Left lung (tissue), 4 donors: ENCODE measurements at regions not wholly inside any gene's neighbourhood (a gene's known extent, or its start where the extent isn't known, plus 50 kb on each side); places are given as distances from the start of the nearest gene placed in this dataset.

Experiments
- ATAC-seq: fragments of 200-7000 bp; cut with Tn5 transposase; one replicate; pipeline ENCODE4 v1.9.1; 2020; ENCODE audit warnings: moderate library complexity
- DNase-seq, 4 donors: peaks; one replicate each; pipeline ENCODE4 v3.0.0-alpha.2; 2013 to 2020
- H3K27ac ChIP-seq, 2 donors: fragments of 200-600 bp; sonication (generic) in 1 of 2; one replicate each; pipeline versions ENCODE4 v1.5.0 to v1.8.0; 2020 to 2021
- H3K27me3 ChIP-seq, 2 donors: fragments of 200-600 bp; sonication (generic) in 1 of 2; one replicate each; pipeline versions ENCODE4 v1.5.0 to v1.8.0; 2020 to 2021
- H3K36me3 ChIP-seq, 2 donors: fragments of 200-600 bp; sonication (generic) in 1 of 2; one replicate each; pipeline versions ENCODE4 v1.5.0 to v1.8.0; 2020 to 2021
- H3K4me1 ChIP-seq, 2 donors: fragments of 200-600 bp; one replicate each; pipeline ENCODE4 v1.8.0; 2021
- H3K4me3 ChIP-seq, 2 donors: fragments of 200-600 bp; sonication (generic) in 1 of 2; one replicate each; pipeline versions ENCODE4 v1.5.0 to v1.8.0; 2020 to 2021; ENCODE audit warnings: mild to moderate bottlenecking in 1 of 2
- H3K9me3 ChIP-seq, 2 donors: fragments of 200-600 bp; sonication (generic) in 1 of 2; one replicate each; pipeline versions ENCODE4 v1.5.0 to v1.8.0; 2020 to 2021
- intact Hi-C, 2 donors: fragments of 100-400 bp; cut with DNase I; formaldehyde crosslinking; loops; one replicate each; pipeline versions ENCODE4 v1.11.2 to v1.14.2; 2022
- TF ChIP-seq, protein P1 (sequence below), 2 donors: fragments of 200-600 bp; sonication (generic) in 1 of 2; IDR thresholded peaks; one replicate each; pipeline versions ENCODE4 v1.5.0 to v1.8.0; 2021; ENCODE audit warnings: antibody characterized with exemption in 2 of 2
- donor health status: DM: no; HTN: yes; CAD: no.
- donor health status: DM: no; HTN: no; CAD: no.

DNA sequence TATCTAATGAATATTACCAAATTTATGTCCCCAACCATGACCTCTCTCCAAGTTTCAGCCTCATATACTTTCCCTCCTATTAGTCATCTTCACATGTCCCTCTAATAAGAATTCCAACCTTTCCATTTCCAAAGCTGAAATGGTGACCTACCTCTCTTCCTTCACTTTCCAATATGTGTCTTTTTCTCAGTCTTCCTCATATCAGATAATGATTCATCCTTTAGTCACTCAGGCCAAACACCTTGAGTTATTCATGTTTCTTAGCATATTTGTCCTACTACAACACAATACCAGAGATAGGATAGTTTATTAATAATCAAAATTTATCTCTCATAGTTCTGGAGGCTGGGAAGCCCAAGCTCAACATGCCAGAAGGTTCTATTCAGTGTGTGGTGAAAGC, 318.5 kb upstream of the ZWINT start:
- H3K4me1 ChIP-seq = no peaks in the 10 kb centered on the region
- TF ChIP-seq, protein P1, sequence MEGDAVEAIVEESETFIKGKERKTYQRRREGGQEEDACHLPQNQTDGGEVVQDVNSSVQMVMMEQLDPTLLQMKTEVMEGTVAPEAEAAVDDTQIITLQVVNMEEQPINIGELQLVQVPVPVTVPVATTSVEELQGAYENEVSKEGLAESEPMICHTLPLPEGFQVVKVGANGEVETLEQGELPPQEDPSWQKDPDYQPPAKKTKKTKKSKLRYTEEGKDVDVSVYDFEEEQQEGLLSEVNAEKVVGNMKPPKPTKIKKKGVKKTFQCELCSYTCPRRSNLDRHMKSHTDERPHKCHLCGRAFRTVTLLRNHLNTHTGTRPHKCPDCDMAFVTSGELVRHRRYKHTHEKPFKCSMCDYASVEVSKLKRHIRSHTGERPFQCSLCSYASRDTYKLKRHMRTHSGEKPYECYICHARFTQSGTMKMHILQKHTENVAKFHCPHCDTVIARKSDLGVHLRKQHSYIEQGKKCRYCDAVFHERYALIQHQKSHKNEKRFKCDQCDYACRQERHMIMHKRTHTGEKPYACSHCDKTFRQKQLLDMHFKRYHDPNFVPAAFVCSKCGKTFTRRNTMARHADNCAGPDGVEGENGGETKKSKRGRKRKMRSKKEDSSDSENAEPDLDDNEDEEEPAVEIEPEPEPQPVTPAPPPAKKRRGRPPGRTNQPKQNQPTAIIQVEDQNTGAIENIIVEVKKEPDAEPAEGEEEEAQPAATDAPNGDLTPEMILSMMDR (IDR thresholded peaks at IDR 0.05) = no peak
- ATAC-seq (no peak), DNase-seq (no peak)
- no peak overlapping the region for H3K4me3 ChIP-seq
- peaks cover 0 to 10% of the 10 kb centered on the region in 2 donors for H3K9me3 ChIP-seq
- no peaks in the 10 kb centered on the region for H3K27me3 ChIP-seq
- no peak overlapping the region for H3K27ac ChIP-seq
- H3K36me3 ChIP-seq = no peaks in the 10 kb centered on the region
- intact Hi-C loops = no loop called here

DNA sequence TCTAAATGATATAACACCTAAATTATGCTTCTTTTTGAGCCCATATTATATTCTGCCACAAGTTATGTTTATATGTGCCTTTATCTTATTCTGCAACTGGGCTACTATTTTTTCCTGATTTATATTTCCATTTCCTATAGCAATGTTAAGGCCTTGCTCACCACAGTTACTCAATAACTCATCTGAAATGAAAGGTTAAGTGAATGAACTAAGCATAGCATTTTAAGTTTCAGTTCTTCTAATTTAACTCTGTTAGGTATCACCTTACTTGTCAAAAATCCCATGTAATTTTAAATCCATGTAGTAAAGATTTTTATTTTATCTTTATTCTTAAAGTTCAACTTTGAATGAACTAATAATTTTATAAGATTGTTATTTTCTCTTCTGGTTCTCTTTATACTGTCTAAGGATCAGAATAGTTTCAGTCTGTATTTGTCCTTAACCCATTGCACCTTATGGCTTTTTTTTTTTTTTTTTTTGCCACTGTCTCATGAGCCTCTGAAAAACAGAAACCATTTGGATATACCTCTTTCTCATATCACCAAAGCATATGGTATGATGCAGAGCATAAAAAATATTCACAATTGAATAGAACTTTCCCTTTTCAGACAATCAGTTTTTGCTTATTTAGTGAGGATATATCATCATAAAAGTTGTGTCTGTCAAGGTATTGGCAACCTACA, 301.8 kb upstream of the ZWINT start:
- no peaks in the 10 kb centered on the region for H3K4me1 ChIP-seq
- no peaks in the 10 kb centered on the region for H3K9me3 ChIP-seq
- no peaks in the 10 kb centered on the region for H3K27me3 ChIP-seq
- H3K4me3 ChIP-seq = no peak overlapping the region
- no peak for DNase-seq
- intact Hi-C loops = no loop called here
- TF ChIP-seq, protein P1 (IDR thresholded peaks at IDR 0.05) = no peak
- H3K27ac ChIP-seq = no peak overlapping the region
- ATAC-seq = no peak
- H3K36me3 ChIP-seq = no peaks in the 10 kb centered on the region

DNA sequence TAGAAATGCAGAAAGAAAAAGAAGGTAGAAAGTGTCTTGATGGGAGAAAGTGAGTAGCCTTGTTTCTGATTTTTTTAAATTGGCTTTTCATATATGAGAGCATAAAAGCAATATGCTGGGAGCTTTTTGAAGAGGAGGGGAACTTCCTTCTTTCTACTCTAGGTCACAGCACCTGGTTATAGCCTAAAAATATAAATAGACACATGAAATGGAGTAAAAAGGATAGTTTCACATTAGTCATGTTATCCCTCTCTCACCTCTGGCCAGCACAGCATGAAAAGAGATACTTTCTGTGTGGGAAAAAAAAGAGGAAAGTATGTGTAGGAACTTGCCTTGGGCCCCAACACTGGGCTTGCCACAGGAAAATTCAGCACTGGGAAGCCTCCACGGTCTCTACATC, 292.2 kb upstream of the ZWINT start:
- intact Hi-C loops = no loop called here

DNA sequence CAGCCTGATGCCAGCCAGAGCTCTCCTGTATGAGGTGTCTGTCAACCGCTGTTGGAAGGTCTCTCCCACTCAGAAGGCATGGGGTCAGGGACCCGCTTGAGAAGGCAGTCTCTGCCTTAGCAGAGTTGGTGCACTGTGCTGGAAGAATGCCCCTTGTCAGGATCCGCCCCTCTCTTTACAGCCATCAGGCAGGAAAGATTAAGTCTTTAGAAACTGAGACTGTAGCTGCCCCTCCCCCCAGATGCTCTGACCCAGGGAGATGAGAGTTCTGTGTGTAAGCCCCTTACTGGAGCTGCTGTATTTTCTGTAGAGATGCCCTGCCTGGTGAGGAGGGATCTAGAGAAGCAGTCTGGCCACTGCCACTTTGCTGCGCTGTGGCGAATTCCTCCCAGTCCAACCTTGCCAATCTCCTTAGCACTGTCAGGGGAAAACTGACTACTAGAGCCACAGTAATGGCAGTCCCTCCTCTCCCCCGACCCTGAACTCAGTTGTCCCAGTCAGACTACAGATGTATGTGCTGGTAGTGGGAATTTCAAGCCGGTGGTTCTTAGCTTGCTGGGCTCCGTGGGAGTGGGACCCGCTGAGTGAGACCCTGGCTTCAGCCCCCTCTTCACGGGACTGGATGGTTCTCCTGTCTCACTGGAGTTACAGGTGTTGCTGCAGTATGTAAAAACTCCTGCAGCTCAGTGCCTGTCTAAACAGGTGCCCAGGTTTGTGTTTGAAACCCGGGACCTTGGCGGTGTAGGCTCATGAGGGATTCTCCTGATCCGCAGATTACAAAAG, 285.5 kb upstream of the ZWINT start:
- no peak for DNase-seq

More for the DNA sequence above, 292.2 kb upstream of the ZWINT start:
- TF ChIP-seq, protein P1 (IDR thresholded peaks at IDR 0.05) = no peak
- Histone ChIP-seq H3K4me3 (no peak overlapping the region), H3K27ac (no peak overlapping the region), H3K36me3 (no peaks in the 10 kb centered on the region), H3K4me1 (no peaks in the 10 kb centered on the region), H3K9me3 (peaks cover 0 to 39% of the 10 kb centered on the region in 2 donors), H3K27me3 (no peaks in the 10 kb centered on the region)
- ATAC-seq = no peak
- DNase-seq = no peak

More for the DNA sequence above, 285.5 kb upstream of the ZWINT start:
- TF ChIP-seq, protein P1 (IDR thresholded peaks at IDR 0.05) = no peak
- Histone ChIP-seq H3K9me3 (peaks cover 0 to 13% of the 10 kb centered on the region in 2 donors), H3K4me3 (no peak overlapping the region), H3K27ac (no peak overlapping the region), H3K27me3 (no peaks in the 10 kb centered on the region), H3K4me1 (no peaks in the 10 kb centered on the region), H3K36me3 (no peaks in the 10 kb centered on the region)
- intact Hi-C loops = no loop called here
- no peak for ATAC-seq
